Heart right ventricle (tissue), 16 donors: ENCODE measurements at regions not wholly inside any gene's neighbourhood (a gene's known extent, or its start where the extent isn't known, plus 50 kb on each side); places are given as distances from the start of the nearest gene placed in this dataset.

Source experiments
- ATAC-seq, 8 donors: fragments of 200-7000 bp; cut with Tn5 transposase; one replicate each; pipeline ENCODE4 v1.9.1; 2020; ENCODE audit warnings: mild to moderate bottlenecking in 8 of 8, moderate library complexity in 8 of 8, moderate number of reproducible peaks in 1 of 8
- DNase-seq, 2 donors: peaks; one replicate each; pipeline ENCODE4 v3.0.0-alpha.2; 2020
- H3K27ac ChIP-seq, 10 donors: fragments of 200-600 bp; sonication (generic) in 2 of 10; one replicate each; pipeline versions ENCODE4 v1.5.0 to v1.8.0; 2020 to 2022; ENCODE audit warnings: mild to moderate bottlenecking in 3 of 10
- H3K27me3 ChIP-seq, 7 donors: fragments of 200-600 bp; one replicate each; pipeline ENCODE4 v1.8.0; 2021 to 2022; ENCODE audit warnings: mild to moderate bottlenecking in 2 of 7
- H3K36me3 ChIP-seq, 9 donors: fragments of 200-600 bp; sonication (generic) in 1 of 9; one replicate each; pipeline versions ENCODE4 v1.5.0 to v1.8.0; 2020 to 2022; ENCODE audit warnings: mild to moderate bottlenecking in 2 of 9
- H3K4me1 ChIP-seq, 9 donors: fragments of 200-600 bp; sonication (generic) in 1 of 9; one replicate each; pipeline versions ENCODE4 v1.5.0 to v1.8.0; 2020 to 2022; ENCODE audit warnings: mild to moderate bottlenecking in 4 of 9
- H3K4me3 ChIP-seq, 10 donors: fragments of 200-600 bp; sonication (generic) in 2 of 10; one replicate each; pipeline versions ENCODE4 v1.5.0 to v1.8.0; 2020 to 2022; ENCODE audit warnings: mild to moderate bottlenecking in 7 of 10, moderate library complexity in 2 of 10
- H3K9me3 ChIP-seq, 11 donors: fragments of 200-600 bp in 10 of 11; sonication (generic) in 2 of 11; one replicate each; pipeline versions ENCODE4 v1.5.0 to v1.8.0; 2013 to 2022; ENCODE audit warnings: mild to moderate bottlenecking in 2 of 11, control low read depth in 1 of 11, moderate library complexity in 1 of 11
- WGBS, 2 donors: extraction: QIAGEN DNeasy Blood & Tissue Kit; methylation state at CpG; one replicate each; pipeline ENCODE4 v1.1.7; 2013; ENCODE audit warnings: inconsistent platforms in 1 of 2; 5-methylcytosine and 5-hydroxymethylcytosine counted together
- intact Hi-C, 10 donors: fragments of 100-400 bp; cut with DNase I; formaldehyde crosslinking; loops; one replicate each; pipeline versions ENCODE4 v1.11.1 to v1.14.2; 2022
- TF ChIP-seq, protein P1 (sequence below), 9 donors: fragments of 200-600 bp; sonication (generic) in 2 of 9; IDR thresholded peaks; one replicate each; pipeline versions ENCODE4 v1.5.0 to v1.8.0; 2021 to 2022; ENCODE audit warnings: antibody characterized with exemption in 9 of 9, mild to moderate bottlenecking in 5 of 9, moderate library complexity in 1 of 9
- donor health status: Arrhythmogenic right ventricular cardiomyopathy.
- donor health status: ischemic (EF 13 %, LVEDD 7.1; RV severe dilation, severe dysfunction).
- donor health status: healthy with polysubstance abuse.
- donor health status: DM: no; HTN: yes; CAD: no.
- donor health status: DM: no; HTN: no; CAD: no.
- donor health status: ischemic (EF 25% LVEDD 6.9; RV normal size, moderate dysfunction).
- donor health status: ischemic (EF 25% LVEDD 5.7; RV mildly dilated, moderate dysfunction).
- donor health status: healthy.
- donor health status: DM: yes; HTN: yes; CAD: no.
- donor health status: Ischemic cardiomyopathy.
- donor health status: ischemic (EF 35%, LVEDD 5.7; RV mildly dilated, moderate dysfunction).
- donor health status: nonischemic (EF 11% LVEDD 7.7; RV severe dilation, severe dysfunction).
- donor health status: DM: yes; HTN: yes; CAD: no.
- donor health status: PGD.
- donor health status: ischemic (EF 29% LVEDD 5.4; RV normal size, mild dysfunction).
- donor health status: nonischemic (EF 23%, LVEDD 6.1; RV moderate dilation, normal function).

DNA sequence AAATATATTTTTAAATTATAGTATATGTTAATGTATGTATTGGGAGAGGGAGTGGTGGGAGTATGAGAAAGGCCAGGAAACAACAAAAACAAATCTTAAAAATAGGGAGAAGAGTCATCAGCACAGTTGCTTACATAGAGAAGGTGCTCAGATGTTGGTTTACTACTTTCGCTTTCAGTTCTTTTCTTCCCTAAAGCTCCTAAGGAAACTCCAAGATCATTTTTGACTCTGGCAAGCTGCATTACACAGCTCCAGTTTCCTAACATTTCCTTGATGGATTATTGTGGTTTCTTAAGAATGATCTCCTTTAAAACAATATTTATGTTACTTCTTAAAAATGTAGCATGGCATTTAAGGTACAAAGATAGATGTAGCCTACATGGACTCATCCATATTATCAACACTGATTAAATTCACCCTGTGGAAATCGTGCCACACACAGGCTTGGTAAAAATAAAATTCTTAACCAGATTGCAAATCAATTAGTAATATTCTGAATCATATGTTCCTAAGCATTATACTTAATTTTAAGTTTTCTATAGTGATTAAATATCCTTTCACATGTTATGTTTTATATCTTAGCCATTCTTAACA, 118.0 kb upstream of the MAN1A1 start:
- TF ChIP-seq, protein P1, sequence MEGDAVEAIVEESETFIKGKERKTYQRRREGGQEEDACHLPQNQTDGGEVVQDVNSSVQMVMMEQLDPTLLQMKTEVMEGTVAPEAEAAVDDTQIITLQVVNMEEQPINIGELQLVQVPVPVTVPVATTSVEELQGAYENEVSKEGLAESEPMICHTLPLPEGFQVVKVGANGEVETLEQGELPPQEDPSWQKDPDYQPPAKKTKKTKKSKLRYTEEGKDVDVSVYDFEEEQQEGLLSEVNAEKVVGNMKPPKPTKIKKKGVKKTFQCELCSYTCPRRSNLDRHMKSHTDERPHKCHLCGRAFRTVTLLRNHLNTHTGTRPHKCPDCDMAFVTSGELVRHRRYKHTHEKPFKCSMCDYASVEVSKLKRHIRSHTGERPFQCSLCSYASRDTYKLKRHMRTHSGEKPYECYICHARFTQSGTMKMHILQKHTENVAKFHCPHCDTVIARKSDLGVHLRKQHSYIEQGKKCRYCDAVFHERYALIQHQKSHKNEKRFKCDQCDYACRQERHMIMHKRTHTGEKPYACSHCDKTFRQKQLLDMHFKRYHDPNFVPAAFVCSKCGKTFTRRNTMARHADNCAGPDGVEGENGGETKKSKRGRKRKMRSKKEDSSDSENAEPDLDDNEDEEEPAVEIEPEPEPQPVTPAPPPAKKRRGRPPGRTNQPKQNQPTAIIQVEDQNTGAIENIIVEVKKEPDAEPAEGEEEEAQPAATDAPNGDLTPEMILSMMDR (IDR thresholded peaks at IDR 0.05), result no peak
- ATAC-seq, result peak in 3 of 8 donors; percentile 54 to 74 (median 63)
- peaks cover 0 to 15% (median 4%) of the 10 kb centered on the region in 9 donors for H3K4me1 ChIP-seq
- H3K9me3 ChIP-seq, result peaks cover 0 to 13% (median 0%) of the 10 kb centered on the region in 11 donors
- H3K27ac ChIP-seq, result peak overlapping the region in 5 of 10 donors; percentile 25 to 53 (median 48)
- H3K36me3 ChIP-seq, result no peaks in the 10 kb centered on the region
- no peak for DNase-seq
- no peaks in the 10 kb centered on the region for H3K27me3 ChIP-seq
- intact Hi-C loops, result no loop called here
- WGBS, 2 donors, result 56 to 72% methylated on average over 2 of the region's 2 CpGs
- H3K4me3 ChIP-seq, result peak overlapping the region in 6 of 10 donors; percentile 0 to 32 (median 26)

DNA sequence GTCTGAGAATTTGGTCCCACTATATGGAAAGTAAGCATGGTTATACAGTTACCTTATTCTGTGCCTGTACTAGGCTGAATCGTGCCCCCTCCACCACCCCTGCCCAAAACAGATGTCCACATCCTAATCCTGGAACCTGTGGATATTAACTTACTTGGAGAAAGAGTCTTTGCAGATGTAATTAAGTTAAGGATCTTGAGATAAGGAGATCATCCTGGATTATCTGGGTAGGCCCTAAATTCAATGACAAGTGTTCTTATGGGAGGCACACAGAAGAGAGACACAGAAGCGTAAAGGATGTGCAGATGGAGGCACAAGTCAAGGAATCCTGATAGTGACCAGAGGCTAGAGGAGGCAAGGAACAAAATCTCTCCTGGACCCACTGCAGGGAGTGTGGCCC, 116.7 kb upstream of the MAN1A1 start:
- ATAC-seq (no peak), DNase-seq (no peak)
- no peaks in the 10 kb centered on the region for H3K27me3 ChIP-seq
- H3K4me3 ChIP-seq, result no peak overlapping the region
- TF ChIP-seq, protein P1 (IDR thresholded peaks at IDR 0.05), result no peak
- 98% methylated on average over 2 of the region's 2 CpGs for WGBS, 2 donors
- intact Hi-C loops, result no loop called here
- peaks cover 0 to 15% (median 4%) of the 10 kb centered on the region in 9 donors for H3K4me1 ChIP-seq
- H3K36me3 ChIP-seq, result no peaks in the 10 kb centered on the region
- H3K27ac ChIP-seq, result no peak overlapping the region
- peaks cover 0 to 17% (median 0%) of the 10 kb centered on the region in 11 donors for H3K9me3 ChIP-seq

DNA sequence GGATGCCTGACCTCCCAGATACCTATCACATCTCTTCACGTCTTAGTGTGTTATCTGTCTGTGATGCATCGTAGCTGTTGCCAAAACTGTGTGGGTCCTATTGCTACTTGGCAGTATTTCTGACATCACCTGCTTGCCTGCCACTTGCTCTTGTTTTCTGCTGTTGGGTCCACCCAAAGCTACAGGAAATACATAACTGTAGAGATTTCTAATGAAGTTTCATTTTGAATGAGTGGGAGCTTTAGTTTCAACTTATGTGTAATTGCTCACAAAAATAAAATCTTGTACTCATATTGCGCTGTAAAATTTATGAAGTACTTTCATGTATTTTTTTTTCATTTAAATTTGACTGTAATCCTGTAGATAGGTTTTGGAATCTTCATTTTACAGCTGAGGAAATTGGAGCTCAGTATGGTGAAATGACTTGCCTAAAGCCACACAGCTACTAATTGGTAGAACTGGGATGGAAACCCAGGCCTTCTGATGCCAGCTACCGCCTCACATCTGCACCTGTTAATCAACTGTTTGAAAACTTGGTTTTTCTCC, 113.6 kb upstream of the MAN1A1 start:
- H3K36me3 ChIP-seq, result no peaks in the 10 kb centered on the region
- 61 to 67% methylated on average over 4 of the region's 4 CpGs for WGBS, 2 donors
- intact Hi-C loops, result no loop called here

DNA sequence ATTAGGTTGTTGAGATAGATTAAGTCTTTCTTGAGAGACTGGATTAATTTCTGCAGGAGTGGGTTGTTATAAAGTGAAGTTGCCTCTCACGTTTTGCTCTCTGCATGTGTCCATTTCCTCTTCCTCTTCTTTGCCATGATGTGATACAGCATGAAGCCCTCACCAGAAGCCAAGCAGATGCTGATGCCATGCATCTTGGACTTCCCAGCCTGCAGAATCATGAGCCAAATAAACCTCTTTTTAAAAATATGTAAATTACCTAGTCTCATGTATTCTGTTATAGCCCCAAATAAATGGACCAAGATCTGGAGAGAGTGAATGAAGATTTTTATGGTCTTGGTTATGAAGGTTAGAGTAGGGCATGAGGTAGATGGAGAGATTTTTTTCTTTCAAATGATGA, 111.6 kb upstream of the MAN1A1 start:
- Histone ChIP-seq H3K9me3 (peaks cover 0 to 15% (median 0%) of the 10 kb centered on the region in 11 donors), H3K4me1 (no peaks in the 10 kb centered on the region), H3K36me3 (no peaks in the 10 kb centered on the region), H3K4me3 (no peak overlapping the region), H3K27me3 (no peaks in the 10 kb centered on the region), H3K27ac (no peak overlapping the region)
- WGBS, 2 donors, result 54 to 76% methylated on average over 1 of the region's 1 CpG
- intact Hi-C loops, result no loop called here
- ATAC-seq, result no peak
- TF ChIP-seq, protein P1 (IDR thresholded peaks at IDR 0.05), result no peak
- no peak for DNase-seq

More for the DNA sequence above, 113.6 kb upstream of the MAN1A1 start:
- H3K4me3 ChIP-seq, result no peak overlapping the region
- H3K4me1 ChIP-seq, result peaks cover 0 to 12% (median 0%) of the 10 kb centered on the region in 9 donors
- ATAC-seq, result no peak
- H3K9me3 ChIP-seq, result peaks cover 0 to 15% (median 0%) of the 10 kb centered on the region in 11 donors
- TF ChIP-seq, protein P1 (IDR thresholded peaks at IDR 0.05), result no peak
- no peaks in the 10 kb centered on the region for H3K27me3 ChIP-seq
- DNase-seq, result no peak
- H3K27ac ChIP-seq, result no peak overlapping the region
